ENCODE measurements at regions not wholly inside any gene's neighbourhood (a gene's known extent, or its start where the extent isn't known, plus 50 kb on each side); places are given as distances from the start of the nearest gene placed in this dataset.

DNA sequence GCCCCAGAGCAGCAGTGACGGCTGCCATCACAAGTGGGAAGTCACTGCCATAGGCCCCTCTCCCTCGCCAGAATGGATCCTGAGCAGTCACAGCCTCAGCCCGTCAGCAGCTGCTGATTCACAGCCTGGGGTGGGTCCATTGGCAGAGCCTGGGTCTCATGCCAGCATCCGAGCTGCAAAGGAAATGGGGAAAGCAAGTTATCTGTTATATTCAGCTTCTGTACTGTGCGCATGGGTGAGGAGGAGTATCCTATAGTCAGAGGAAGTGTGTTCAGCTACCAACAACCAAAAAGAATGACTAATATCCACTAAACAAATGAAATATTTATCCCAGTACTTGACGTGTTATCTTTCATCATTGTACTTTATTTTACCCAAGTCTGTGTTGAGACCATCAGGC lies 119.7 kb downstream of the RCN1 start:
- DNase-seq, result no peak

DNA sequence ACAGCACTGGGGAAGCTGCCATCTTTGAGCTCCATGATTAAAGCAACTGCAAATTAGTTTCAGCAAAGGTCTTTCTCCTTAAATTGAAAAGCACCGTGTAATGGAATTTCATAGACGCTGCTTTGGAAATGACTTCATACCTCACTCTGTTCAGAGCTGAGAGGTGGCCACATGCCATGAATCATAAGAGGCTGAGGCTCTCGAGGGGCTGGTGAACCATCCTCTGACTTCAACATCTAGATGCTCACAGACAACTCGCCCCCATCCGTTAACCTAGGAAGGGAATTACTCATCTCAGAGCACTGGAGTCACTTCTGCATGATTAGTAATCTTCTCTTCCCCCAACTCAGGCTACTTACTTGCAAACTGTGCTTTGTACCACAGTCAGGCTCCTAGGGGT lies 122.3 kb downstream of the RCN1 start:
- no peak for DNase-seq

DNA sequence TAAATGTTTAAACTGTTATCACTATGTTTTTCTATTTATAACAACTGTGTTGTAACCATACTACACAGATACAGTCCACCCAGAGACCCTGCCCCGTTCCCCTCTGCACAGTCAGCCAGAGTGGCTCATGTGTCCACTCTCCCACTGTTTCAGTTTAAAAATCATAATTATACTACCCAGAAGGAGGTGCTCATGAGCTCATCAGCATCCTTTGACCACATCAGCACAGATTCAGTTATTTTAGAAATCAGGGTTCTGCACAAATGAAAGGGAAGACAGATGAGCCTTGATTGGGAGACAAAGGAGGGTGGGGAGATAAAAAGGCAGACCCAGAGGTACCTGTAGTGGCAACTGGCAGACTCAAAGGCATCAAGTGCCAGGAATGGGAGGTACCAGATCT lies 124.3 kb downstream of the RCN1 start:
- no peak for DNase-seq

DNA sequence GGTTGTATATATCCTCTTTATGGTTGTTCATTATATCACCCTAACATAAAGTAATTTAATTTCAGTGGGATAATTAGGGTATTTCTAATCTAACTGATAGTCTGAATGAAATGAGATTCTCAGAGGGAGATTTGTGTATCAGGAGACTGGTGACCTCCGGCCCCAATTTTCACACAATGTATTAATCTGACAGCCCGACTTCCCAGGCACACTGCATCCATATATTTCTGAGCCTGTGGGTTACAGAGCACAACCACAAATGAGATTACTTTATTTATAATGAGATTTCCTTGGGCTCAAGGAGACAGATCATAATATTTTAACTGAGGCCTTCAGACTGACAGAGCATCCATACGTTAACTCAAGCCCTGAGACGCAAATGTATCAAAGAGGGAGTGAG lies 125.9 kb downstream of the RCN1 start:
- no peak for DNase-seq

DNA sequence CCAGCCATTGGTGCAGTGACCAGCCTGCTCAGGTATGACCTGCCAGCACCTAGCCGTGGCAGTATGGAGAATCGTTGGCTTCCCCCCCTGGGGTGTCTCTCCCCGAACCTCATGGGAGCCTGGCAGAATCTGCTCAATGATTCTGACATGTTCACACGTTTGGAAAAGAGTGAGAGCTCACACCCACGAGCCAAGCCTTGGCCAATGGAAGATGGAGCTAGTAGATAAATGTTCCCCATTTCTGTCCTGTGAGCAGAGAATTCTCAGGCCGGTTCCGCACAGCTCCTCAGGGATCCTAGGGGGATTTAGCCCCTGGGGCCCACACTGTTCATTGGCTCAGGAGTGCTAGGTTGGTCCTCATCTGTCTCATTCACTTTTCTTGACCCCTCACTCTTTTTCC lies 128.4 kb downstream of the RCN1 start:
- no peak for DNase-seq

DNA sequence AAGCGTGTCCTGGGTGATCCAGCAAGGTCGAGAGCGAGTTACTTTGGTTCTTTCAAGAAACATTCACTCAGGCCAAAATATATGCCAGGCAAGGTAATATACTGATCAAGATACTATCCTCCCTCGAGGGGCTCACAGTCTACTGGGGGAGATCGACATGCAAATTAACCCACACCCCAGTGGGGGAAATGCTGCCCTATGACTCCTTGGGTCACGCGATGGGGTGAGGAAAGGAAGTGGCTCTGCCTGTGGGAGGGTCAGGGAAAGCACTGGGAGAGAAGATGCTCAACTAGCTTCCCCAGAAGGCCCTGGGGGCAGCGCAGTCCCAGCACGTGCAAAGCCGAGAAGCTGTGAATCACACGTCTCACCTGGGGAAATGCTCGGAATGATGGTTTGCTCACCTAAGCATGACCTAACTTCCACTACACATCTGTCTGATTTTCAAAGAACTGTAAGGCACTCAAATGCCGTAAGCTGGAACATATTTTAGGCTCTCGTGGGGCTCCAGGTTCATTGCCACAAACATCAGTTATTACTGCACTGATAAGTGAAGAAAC lies 130.7 kb downstream of the RCN1 start:
- no peak for DNase-seq

- no peak for DNase-seq
These were observed 133.7 kb downstream of the RCN1 start for GRCh38 chr11:32224580-32224979.

DNA sequence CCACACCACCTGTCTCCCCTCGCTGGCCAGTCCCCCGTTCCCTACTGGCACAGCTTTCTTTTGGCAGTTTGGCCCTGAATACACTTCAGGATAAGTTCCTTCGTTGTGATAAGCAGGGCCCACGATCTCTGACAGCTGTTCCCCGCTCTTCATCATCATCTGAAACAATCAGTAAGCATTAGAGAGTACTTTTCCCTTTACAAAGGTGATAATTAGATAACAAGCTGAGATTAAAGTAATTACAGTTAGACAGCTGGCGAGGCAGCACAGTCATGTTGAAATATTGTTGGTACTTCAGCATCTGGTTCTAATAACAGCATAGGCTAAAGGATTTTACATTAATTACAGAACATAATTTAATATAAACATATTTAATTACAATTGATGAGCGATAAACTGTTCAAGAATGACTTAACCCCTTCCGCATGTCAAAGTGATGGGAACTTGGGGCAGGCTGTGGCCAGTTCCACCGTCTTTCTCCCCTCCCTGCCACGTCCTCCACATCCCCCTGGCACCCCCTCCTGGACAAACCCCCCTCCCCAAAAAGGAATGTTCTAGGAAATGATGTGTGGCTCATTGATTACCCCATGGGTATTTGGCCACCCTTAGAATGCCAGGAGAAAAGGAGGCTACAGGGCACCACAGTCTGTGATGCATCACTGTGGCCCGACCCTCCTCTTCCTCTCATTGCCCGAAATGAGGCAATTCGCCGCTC lies 134.9 kb downstream of the RCN1 start:
- no peak for DNase-seq

GRCh38 chr11:32226480-32226879 lies 135.6 kb downstream of the RCN1 start:
- no peak for DNase-seq

DNA sequence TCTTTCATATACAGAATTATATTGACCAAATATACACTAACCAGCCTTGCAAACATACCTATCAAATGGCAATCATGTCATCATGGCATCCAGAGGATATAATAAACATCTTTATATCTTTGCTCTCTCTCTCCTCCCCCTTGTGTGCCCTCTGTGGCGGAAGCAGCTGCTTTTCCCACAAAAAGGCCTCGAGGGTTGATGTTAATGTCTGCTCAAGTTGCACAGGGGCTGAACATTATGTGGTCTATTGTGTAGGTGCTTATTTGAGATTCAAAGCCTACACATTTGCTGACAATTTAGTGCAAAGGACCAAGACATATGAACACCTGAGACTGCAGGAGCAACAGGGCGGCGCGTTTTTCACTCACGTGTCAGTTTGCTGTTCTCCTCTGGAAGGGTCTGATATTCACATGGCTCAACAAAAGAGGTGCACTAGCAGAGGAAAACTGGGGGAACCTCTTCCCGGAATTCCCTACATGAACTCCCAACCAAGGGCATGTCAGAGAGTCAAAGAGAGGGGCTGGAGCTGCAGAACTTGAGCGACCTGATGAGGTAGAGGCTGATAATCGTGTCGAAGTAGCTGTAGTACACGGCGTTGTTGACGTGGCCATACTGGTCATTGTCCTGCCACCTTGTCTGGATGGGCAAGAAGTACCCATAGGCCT lies 138.8 kb downstream of the RCN1 start:
- no peak for DNase-seq

DNA sequence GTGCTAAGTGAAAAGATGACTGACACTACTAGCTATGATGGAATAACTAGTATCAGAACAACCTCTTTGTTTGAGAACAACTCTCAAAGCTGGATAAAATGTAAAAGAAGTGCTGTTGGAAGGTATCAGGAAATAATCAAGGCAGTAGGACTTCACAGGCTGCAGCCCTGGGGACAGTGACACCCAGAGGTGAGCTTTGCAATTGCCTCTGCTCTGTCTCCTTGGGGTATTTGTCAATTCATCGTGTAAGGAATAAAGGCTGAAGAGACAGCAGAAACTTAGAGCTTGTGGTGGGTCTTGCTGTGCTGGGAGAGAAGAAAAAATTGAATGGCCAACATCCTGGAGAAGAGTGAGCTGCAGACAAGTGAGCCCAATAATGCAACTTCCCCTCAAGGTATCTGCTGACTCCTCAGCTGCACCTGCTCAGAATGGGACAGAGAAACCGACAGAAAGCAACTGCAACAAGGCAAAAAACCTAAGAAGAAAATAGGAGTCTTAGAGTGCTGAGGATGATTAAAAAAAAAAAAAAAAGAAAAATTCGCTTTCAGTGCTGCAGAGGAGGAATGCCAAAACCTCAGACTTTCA lies 141.1 kb downstream of the RCN1 start:
- no peak for DNase-seq

GRCh38 chr11:32232516-32232915 lies 141.6 kb downstream of the RCN1 start:
- DNase-seq, result no peak

DNA sequence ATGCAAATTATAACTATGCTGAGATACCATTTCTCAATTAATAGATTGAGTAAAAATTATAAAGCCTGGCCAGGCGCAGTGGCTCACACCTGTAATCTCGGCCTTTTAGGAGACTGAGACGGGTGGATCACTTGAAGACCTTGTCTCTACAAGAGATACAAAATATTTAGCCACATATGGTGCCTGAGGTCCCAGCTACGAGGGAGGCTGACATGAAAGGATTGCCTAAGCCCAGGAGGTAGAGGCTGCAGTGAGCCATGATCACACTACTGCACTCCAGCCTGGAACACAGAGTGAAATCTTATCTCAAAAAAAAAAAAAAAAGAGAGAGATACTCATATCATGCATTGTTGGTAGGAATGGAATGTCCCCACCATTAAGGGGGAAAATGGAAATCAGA lies 142.4 kb downstream of the RCN1 start:
- DNase-seq, result no peak

- no peak for DNase-seq
These were observed 143.1 kb downstream of the RCN1 start for GRCh38 chr11:32233928-32234327.

DNA sequence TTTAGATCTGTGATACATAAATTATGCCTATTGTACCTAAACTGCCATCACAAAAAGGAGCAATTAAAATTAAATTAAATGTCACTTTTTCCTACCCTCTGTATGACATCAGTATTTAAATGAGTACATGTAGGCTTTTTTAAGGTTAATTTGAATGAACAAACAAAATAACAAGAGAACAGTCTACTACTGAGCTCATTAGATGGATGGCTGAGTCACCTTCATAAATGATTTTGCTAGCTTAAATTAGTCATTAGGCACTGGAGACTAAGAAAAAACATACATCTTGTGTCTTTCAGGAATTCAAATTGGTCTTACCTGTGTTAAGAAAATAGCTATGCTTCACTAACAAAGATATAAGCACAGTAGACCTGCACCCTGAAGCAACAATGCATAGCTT lies 153.6 kb downstream of the RCN1 start:
- DNase-seq, result no peak

DNA sequence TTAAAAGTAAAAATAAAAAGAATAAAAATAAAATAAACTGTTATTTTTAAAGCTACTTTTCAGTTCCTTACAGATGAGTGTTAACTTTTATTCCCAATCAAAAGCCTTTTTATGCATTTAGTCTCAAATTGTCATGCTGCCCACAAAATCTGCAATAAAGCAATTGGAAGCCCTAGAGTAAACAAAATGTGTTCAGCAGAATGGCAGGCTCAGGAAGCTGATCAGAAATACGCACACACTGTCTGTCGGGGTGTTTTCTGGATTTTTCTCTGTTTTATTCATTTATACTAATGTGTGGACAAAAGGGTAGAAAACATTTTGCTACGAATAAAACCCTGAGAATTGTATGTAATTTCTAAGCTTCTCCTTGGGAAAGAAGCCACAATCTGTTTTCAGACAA lies 162.8 kb downstream of the RCN1 start:
- no peak for DNase-seq

DNA sequence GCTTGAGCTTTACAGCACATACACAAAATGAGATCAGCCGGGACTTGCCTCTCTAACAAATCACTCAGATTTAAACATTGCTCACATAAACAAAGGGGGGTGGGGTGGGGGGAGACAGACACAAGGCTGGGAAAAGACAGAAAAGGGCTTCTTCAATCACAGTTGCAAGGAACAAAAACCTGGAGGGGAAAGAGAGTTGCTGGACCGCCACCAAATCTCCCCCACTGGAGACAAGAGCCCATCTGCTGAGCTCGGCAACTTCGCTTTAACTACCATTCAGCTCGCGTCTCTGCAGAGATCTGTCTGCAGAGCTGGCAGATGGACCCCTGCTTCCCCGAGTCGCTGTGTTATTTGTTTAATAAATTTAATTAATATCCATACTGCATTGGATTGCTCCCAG lies 165.0 kb downstream of the RCN1 start:
- DNase-seq, result no peak

DNA sequence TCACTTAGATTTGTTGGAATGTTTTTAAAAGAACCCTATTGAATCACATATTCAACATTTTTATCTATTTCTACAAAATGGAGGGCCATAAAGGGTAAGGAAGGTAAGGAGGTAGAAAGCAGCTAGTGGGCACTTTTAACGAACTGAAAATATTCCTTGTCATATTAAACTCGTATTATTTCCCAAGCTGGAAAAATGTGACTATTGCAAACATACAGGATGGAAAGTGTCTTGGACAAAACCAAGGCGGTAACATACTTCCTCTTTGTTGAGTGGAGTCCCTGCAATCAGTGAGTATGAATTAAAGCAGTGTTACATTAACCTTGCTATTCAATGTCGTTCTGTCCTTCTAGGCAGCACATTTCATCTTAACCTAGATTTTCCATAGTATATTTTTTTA lies 165.6 kb downstream of the RCN1 start:
- no peak for DNase-seq

DNA sequence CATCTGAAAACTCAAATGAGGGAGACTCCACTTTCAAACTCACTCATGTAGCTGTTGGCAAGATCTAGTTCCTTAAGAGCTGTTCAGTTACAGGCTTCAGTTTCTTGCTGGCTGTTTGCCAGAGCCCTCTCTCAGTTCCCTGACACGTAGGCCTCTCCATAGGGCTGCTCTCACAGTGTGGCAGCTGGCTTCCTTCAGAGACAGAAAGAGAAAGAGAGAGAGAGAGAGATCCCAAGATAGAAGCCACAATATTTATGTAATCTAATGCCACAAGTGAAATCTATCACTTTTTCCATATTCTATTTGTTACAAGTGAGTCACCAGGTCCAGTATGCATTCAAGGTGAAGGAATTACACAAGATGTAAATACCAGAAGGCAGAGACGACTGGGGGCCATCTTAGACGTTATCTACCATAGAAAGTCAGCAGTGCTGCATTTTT lies 168.8 kb downstream of the RCN1 start:
- no peak for DNase-seq

DNA sequence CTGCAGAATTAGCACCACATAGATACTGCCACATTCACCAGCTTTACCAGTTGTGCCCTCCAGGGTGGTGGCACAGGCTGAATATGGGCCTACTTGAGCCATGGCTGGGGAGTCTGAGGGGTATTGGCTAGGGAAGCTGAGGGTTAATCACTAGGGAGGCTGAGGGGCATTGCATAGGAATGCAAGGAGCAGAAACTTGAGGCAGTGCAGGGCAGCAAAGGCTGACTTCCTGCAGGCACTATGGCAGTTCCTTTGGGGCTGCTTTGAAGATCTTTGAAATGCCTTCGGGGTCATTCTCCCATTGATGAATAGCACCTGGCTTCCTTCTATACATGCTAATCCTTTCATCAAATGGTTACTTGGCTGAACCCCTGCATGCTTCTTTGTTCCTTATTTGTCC lies 171.5 kb downstream of the RCN1 start:
- DNase-seq, result no peak

DNA sequence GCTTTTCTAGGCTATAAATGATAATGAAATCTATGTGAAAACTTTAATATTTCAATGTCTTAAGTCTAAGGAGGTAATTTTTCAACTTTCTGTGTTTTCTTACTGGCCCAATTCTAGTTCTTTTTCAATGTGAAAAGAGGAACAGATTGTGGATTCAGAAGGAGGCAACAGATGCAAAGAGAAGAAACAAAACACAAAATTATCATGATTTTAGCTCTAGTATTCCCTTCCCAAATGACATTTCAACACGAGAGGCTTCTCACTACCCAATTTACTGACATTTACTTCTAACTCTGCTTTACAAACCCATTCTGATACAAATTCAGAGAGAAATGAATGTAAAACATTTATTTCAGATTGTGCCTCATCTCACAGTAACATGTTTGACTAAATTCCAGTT lies 169.4 kb downstream of the WT1 start:
- no peak for DNase-seq

DNA sequence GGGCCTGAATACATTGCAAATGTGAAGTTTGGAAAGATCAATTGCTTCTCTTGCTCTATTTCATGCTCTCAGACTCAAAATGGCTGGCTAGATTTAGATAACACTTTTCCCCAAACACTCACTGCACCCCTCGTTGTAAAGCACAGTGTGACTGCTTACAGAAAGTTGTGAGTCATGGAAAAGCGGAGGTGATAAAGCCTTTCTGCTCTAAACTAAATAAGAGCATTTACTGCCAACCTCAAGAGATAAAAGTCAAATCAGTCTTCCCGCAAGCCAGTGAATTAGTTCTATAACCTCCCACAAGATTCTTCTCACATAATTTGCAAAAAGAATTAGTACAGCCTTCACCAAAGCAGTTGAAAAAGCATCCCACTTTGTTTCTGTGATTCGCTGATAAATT lies 168.7 kb downstream of the WT1 start:
- DNase-seq, result no peak

DNA sequence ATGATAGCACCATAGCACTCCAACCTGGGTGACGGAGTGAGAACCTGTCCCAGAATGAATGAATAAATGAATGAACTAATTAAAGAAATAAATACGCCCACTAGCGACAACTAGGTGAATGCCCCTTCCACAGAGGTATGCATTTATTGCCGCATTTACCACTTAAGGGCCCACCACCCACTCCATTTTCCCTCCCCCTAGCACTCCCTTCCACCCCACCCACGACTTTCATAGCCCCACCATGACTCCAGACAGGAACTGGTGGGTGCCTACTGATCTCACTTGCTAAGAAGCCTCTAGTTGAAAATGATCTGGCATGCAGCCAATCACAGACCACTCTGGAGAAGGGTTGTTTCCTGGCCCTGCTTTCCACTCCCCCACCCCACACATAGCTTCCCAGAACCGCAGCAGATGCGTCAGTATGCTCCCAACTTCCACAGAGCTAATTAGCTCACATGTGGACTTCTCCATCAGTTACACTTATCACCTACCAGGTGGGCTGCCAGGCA lies 167.6 kb downstream of the WT1 start:
- DNase-seq, result no peak

DNA sequence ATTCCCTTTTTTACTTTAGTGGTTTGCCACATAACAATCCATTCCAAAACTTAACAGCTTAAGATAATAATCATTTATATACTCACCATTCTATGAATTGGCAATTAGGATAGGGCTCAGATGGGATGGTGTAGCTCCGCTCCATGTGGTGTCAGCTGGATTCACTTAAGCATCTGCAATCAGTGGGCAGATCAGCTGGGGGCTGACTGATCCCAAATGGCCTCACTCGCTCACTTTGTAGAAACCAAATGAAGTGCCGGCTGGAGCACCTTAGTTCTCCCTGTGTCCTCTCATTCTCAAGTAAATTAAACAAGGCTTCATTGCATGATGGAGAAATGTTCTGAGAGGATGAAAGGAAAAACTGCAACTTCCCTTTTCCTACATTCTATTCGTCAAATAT lies 161.4 kb downstream of the WT1 start:
- DNase-seq, result no peak
